ENCODE measurements at regions not wholly inside any gene's neighbourhood (a gene's known extent, or its start where the extent isn't known, plus 50 kb on each side); places are given as distances from the start of the nearest gene placed in this dataset.

DNA sequence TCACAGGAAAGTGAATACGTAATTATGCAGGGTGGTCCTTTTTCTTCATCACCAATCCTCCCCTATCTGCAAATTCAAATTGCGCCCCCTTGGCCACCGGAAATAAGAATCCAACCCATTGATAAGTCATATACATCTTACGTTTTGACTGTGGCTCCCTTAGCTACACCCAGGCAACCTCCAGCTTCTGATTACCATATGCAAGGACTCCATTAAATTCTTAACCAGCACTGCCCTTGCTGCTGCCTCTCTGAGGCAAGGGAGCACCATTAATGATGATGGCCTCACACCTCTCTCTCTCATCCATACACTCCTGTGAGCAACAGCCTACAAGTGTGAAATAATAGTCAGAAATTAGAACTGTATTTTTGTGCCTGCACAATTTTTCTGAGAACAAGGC lies 106.0 kb upstream of the NOCT start:
- no peak overlapping the region for H3K4me3 ChIP-seq (replicated peaks; ENCODE audit: low read depth, low read length)
- TF ChIP-seq, protein P1, sequence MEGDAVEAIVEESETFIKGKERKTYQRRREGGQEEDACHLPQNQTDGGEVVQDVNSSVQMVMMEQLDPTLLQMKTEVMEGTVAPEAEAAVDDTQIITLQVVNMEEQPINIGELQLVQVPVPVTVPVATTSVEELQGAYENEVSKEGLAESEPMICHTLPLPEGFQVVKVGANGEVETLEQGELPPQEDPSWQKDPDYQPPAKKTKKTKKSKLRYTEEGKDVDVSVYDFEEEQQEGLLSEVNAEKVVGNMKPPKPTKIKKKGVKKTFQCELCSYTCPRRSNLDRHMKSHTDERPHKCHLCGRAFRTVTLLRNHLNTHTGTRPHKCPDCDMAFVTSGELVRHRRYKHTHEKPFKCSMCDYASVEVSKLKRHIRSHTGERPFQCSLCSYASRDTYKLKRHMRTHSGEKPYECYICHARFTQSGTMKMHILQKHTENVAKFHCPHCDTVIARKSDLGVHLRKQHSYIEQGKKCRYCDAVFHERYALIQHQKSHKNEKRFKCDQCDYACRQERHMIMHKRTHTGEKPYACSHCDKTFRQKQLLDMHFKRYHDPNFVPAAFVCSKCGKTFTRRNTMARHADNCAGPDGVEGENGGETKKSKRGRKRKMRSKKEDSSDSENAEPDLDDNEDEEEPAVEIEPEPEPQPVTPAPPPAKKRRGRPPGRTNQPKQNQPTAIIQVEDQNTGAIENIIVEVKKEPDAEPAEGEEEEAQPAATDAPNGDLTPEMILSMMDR (IDR thresholded peaks at IDR 0.05; ENCODE audit: low read length, missing control alignments), result no peak
- no peak for DNase-seq (ENCODE audit: low read depth)

- TF ChIP-seq, protein P1 (IDR thresholded peaks at IDR 0.05; ENCODE audit: low read length, missing control alignments), result no peak
- no peak for DNase-seq (ENCODE audit: low read depth)
These were observed 107.4 kb upstream of the NOCT start for GRCh38 chr4:138908134-138908533.

GRCh38 chr4:138907174-138907573 lies 108.4 kb upstream of the NOCT start:
- TF ChIP-seq, protein P1 (IDR thresholded peaks at IDR 0.05; ENCODE audit: low read length, missing control alignments), result no peak
- DNase-seq (ENCODE audit: low read depth), result no peak

More at GRCh38 chr4:138908134-138908533, 107.4 kb upstream of the NOCT start:
- H3K4me3 ChIP-seq (replicated peaks; ENCODE audit: low read depth, low read length), result no peak overlapping the region

DNA sequence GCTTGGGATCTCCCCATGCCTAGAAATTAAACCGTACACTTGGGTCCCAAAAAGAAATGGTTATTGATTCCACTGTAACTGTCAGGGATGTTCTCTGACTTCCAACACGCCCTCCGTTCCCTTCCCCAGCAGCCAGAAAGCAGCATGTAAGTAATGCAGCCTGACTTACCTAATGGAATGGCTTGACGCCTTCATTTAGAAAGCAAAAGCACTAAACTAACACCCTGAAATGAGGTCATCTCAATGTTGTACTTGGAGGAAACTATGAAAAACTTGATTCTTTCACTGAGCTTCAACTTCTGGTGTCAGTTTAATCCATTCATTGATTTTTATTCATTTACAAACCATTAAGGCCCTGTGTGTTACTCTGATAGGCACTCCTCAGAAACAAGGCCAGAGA lies 110.8 kb upstream of the NOCT start:
- DNase-seq (ENCODE audit: low read depth), result no peak
- H3K4me3 ChIP-seq (replicated peaks; ENCODE audit: low read depth, low read length), result no peak overlapping the region
- TF ChIP-seq, protein P1 (IDR thresholded peaks at IDR 0.05; ENCODE audit: low read length, missing control alignments), result no peak

More at GRCh38 chr4:138907174-138907573, 108.4 kb upstream of the NOCT start:
- H3K4me3 ChIP-seq (replicated peaks; ENCODE audit: low read depth, low read length), result no peak overlapping the region

- no peak overlapping the region for H3K4me3 ChIP-seq (replicated peaks; ENCODE audit: low read depth, low read length)
- TF ChIP-seq, protein P1 (IDR thresholded peaks at IDR 0.05; ENCODE audit: low read length, missing control alignments), result no peak
- no peak for DNase-seq (ENCODE audit: low read depth)
These were observed 112.4 kb upstream of the NOCT start for GRCh38 chr4:138903185-138903584.

DNA sequence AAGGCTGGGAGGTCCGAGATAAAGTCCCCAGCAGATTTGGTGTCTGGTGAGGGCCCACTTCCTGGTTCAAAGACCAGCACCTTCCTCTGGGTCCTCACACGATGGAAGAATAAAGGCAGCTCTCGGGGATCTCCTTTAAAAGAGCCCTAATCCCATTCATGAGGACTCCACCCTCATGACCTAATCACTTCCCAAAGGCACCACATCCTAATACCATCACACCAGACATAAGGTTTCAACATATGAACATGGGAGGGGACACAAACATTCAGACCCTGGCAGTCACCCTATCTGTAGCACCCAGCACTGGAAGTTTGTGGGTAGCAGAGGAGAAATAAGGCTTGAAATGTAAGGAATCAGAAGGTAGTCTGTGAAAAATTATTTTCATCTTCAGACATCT lies 112.9 kb upstream of the NOCT start:
- DNase-seq (ENCODE audit: low read depth), result no peak
- TF ChIP-seq, protein P1 (IDR thresholded peaks at IDR 0.05; ENCODE audit: low read length, missing control alignments), result no peak
- H3K4me3 ChIP-seq (replicated peaks; ENCODE audit: low read depth, low read length), result no peak overlapping the region

- TF ChIP-seq, protein P1 (IDR thresholded peaks at IDR 0.05; ENCODE audit: low read length, missing control alignments), result no peak
- no peak for DNase-seq (ENCODE audit: low read depth)
- no peak overlapping the region for H3K4me3 ChIP-seq (replicated peaks; ENCODE audit: low read depth, low read length)
These were observed 114.4 kb upstream of the NOCT start for GRCh38 chr4:138901177-138901576.

Data from fibroblast of pulmonary artery (primary cell).